Gastroesophageal sphincter (tissue), 3 donors: ENCODE measurements at regions not wholly inside any gene's neighbourhood (a gene's known extent, or its start where the extent isn't known, plus 50 kb on each side); places are given as distances from the start of the nearest gene placed in this dataset.

Experiments used
- EP300 ChIP-seq: sonication (generic); formaldehyde crosslinking; IDR thresholded peaks from one replicate; pipeline ENCODE4 v1.6.1; 2017; ENCODE audit warnings: antibody characterized with exemption, mild to moderate bottlenecking
- POLR2A ChIP-seq, 2 donors: fragments of 450-650 bp; IDR thresholded peaks; one replicate each; pipeline ENCODE4 v1.6.1; 2017; ENCODE audit warnings: antibody characterized with exemption in 2 of 2, mild to moderate bottlenecking in 2 of 2, moderate library complexity in 1 of 2
- POLR2AphosphoS5 ChIP-seq: sonication (generic); formaldehyde crosslinking; IDR thresholded peaks from one replicate; pipeline ENCODE4 v1.6.1; 2017; ENCODE audit warnings: antibody characterized with exemption
- TF ChIP-seq, protein P1 (sequence below), 4 experiments: fragments of 200-600 bp in 2 of 4; fragments of 450-650 bp in 2 of 4; sonication (generic) in 1 of 4; IDR thresholded peaks; one replicate each; pipeline ENCODE4 v1.5.1; 2017 to 2019; ENCODE audit warnings: antibody characterized with exemption in 4 of 4, mild to moderate bottlenecking in 2 of 4, moderate library complexity in 2 of 4

DNA sequence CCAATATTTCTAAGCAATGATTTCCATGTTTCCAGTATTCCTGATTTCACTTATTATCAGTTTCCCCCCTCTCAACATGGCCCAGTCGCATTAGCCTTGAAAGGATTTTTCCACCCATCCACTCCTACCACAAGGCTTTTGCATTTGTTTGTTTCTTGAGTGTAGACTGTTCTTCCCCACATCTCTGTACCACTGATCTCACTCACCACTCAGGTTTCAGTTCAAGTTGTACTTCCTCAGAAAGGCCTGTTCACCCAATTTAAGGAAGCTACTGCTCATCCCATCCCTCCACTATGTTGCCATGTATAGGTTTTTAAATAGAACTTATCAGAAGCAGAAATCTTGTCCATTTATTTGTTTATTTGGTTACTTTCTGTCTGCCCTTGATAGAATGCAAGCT is 472.3 kb downstream of the FAM181B start:
- TF ChIP-seq, protein P1, sequence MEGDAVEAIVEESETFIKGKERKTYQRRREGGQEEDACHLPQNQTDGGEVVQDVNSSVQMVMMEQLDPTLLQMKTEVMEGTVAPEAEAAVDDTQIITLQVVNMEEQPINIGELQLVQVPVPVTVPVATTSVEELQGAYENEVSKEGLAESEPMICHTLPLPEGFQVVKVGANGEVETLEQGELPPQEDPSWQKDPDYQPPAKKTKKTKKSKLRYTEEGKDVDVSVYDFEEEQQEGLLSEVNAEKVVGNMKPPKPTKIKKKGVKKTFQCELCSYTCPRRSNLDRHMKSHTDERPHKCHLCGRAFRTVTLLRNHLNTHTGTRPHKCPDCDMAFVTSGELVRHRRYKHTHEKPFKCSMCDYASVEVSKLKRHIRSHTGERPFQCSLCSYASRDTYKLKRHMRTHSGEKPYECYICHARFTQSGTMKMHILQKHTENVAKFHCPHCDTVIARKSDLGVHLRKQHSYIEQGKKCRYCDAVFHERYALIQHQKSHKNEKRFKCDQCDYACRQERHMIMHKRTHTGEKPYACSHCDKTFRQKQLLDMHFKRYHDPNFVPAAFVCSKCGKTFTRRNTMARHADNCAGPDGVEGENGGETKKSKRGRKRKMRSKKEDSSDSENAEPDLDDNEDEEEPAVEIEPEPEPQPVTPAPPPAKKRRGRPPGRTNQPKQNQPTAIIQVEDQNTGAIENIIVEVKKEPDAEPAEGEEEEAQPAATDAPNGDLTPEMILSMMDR (IDR thresholded peaks at IDR 0.05) = no peak
- no peak for TF ChIP-seq POLR2A (IDR thresholded peaks at IDR 0.05)
- no peak for TF ChIP-seq POLR2AphosphoS5
- no peak for TF ChIP-seq EP300
